ENCODE measurements at regions not wholly inside any gene's neighbourhood (a gene's known extent, or its start where the extent isn't known, plus 50 kb on each side); places are given as distances from the start of the nearest gene placed in this dataset.

- CTCF ChIA-PET (ENCODE audit: partially characterized antibody): no interaction called here
- H2BK20ac ChIP-seq (ENCODE audit: low read length): no peak overlapping the region
- no peaks in the 10 kb centered on the region for H3K36me3 ChIP-seq (ENCODE audit: control insufficient read depth in 2 of 4, insufficient read depth in 4 of 4, low read length in 3 of 4)
- H2BK120ac ChIP-seq (replicated peaks; ENCODE audit: low read depth, low read length): no peak overlapping the region
- H3K9me3 ChIP-seq (ENCODE audit: insufficient read depth in 2 of 2, low read depth in 1 of 2, low read length in 1 of 2): no peaks in the 10 kb centered on the region
- H4K8ac ChIP-seq (ENCODE audit: extremely low read depth, insufficient read depth, low read length): no peak overlapping the region
- TF ChIP-seq NRF1 (IDR thresholded peaks at IDR 0.05; ENCODE audit: low read depth, low read length) (no peak), ASH2L (IDR thresholded peaks at IDR 0.05; ENCODE audit: low read length) (no peak), SRF (IDR thresholded peaks at IDR 0.05; ENCODE audit: low read depth, low read length) (no peak), TEAD4 (IDR thresholded peaks at IDR 0.05; ENCODE audit: low read depth, low read length) (no peak), EP300 (IDR thresholded peaks at IDR 0.05; ENCODE audit: borderline replicate concordance in 1 of 2, low read depth in 2 of 2, low read length in 2 of 2) (no peak), RBBP5 (IDR thresholded peaks at IDR 0.05; ENCODE audit: borderline replicate concordance, low read depth, low read length) (no peak), EZH2 (IDR thresholded peaks at IDR 0.05; ENCODE audit: low read depth, low read length, severe bottlenecking) (no peak), TAF7 (optimal IDR thresholded peaks at IDR 0.05; ENCODE audit: borderline replicate concordance, low read depth, low read length) (no peak), SUZ12 (IDR thresholded peaks at IDR 0.05; ENCODE audit: low read length) (no peak), YY1 (IDR thresholded peaks at IDR 0.05; ENCODE audit: low read depth, low read length) (no peak), JUN (IDR thresholded peaks at IDR 0.05; ENCODE audit: low read depth, low read length) (no peak), POU5F1 (IDR thresholded peaks at IDR 0.05; ENCODE audit: low read depth, low read length) (no peak), NANOG (IDR thresholded peaks at IDR 0.05; ENCODE audit: insufficient read depth, low read depth, low read length, poor library complexity, severe bottlenecking) (no peak), SIRT6 (IDR thresholded peaks at IDR 0.05; ENCODE audit: low read length) (no peak)
- TF ChIP-seq, protein P1, sequence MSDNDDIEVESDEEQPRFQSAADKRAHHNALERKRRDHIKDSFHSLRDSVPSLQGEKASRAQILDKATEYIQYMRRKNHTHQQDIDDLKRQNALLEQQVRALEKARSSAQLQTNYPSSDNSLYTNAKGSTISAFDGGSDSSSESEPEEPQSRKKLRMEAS (IDR thresholded peaks at IDR 0.05): no peak
- no peaks in the 10 kb centered on the region for H4K20me1 ChIP-seq (replicated peaks in 1 of 2; ENCODE audit: control insufficient read depth in 1 of 2, insufficient read depth in 2 of 2, low read length in 2 of 2)
- H3K79me2 ChIP-seq (ENCODE audit: control insufficient read depth in 1 of 2, insufficient read depth in 2 of 2, low read length in 2 of 2): no peaks in the 10 kb centered on the region
- DNase-seq (ENCODE audit: low read depth in 1 of 2, low spot score in 2 of 2) (no peak), FAIRE-seq (no peak)
- H2AFZ ChIP-seq (ENCODE audit: low read length): no peak overlapping the region
- H2AK5ac ChIP-seq (ENCODE audit: low read depth, low read length): no peak overlapping the region
- no peaks in the 10 kb centered on the region for H3K27me3 ChIP-seq (replicated peaks in 1 of 4; ENCODE audit: control insufficient read depth in 3 of 4, extremely low read depth in 1 of 4, insufficient read depth in 3 of 4, low read length in 3 of 4)
- H3K4me2 ChIP-seq (ENCODE audit: insufficient read depth in 1 of 2, low read depth in 2 of 2, low read length in 2 of 2): no peak overlapping the region
- no peak overlapping the region for H2BK5ac ChIP-seq (ENCODE audit: low read depth, low read length)
- H3K27ac ChIP-seq (ENCODE audit: low read depth, low read length): no peak overlapping the region
- H3K14ac ChIP-seq (ENCODE audit: insufficient read length): no peak overlapping the region
- no peak overlapping the region for H4K91ac ChIP-seq (replicated peaks; ENCODE audit: insufficient read length, low read length)
- H3K79me1 ChIP-seq (ENCODE audit: low read depth, low read length): no peaks in the 10 kb centered on the region
- no peaks in the 10 kb centered on the region for H3K4me1 ChIP-seq (replicated peaks in 1 of 4; ENCODE audit: control insufficient read depth in 3 of 4, insufficient read depth in 4 of 4, low read length in 3 of 4)
- no peaks in the 10 kb centered on the region for H3K23me2 ChIP-seq (ENCODE audit: low read depth, low read length)
- no peak overlapping the region for H2BK15ac ChIP-seq (ENCODE audit: low read length)
- POLR2A ChIA-PET (ENCODE audit: partially characterized antibody): no interaction called here
- H3K56ac ChIP-seq (replicated peaks; ENCODE audit: insufficient read length, low read depth, low read length): no peak overlapping the region
- H3K4me3 ChIP-seq (ENCODE audit: extremely low read depth in 1 of 4, insufficient read depth in 2 of 4, low read depth in 3 of 4, low read length in 4 of 4): no peak overlapping the region
- H3K9ac ChIP-seq (replicated peaks in 1 of 4; ENCODE audit: extremely low read depth in 1 of 4, low read depth in 3 of 4, low read length in 3 of 4): no peak overlapping the region
- no peak overlapping the region for H3K4ac ChIP-seq (replicated peaks; ENCODE audit: insufficient read length, low read depth, low read length)
- WGBS, 2 experiments (ENCODE audit: extremely low coverage in 1 of 2, insufficient coverage in 1 of 2, insufficient read length in 1 of 2, insufficient replicate concordance in 2 of 2, low coverage in 1 of 2, low lambda C conversion rate in 2 of 2, missing lambda C conversion rate in 1 of 2): 90% methylated on average over 3 of the region's 3 CpGs; no CpG with 5 or more reads in 1 of the 2 experiments
- no peak overlapping the region for H3K18ac ChIP-seq (ENCODE audit: extremely low read depth, low read length)
- no peak overlapping the region for H4K5ac ChIP-seq (ENCODE audit: insufficient read length, low read depth, low read length)
- no peak overlapping the region for H3K23ac ChIP-seq (ENCODE audit: insufficient read length)
- no peak overlapping the region for H2BK12ac ChIP-seq (ENCODE audit: low read depth, low read length)
These were observed 685.3 kb downstream of the TRHDE start for GRCh38 chr12:72957454-72957853.

Measured in H1 (cell line).